VCaP (cell line): ENCODE measurements at regions not wholly inside any gene's neighbourhood (a gene's known extent, or its start where the extent isn't known, plus 50 kb on each side); places are given as distances from the start of the nearest gene placed in this dataset.

Source experiments
- H3K27ac ChIP-seq: fragments of 450-650 bp; 2 replicates; pipeline ENCODE4 v1.5.1; 2017
- CTCF ChIP-seq: fragments of 450-650 bp; conservative IDR thresholded peaks from 2 replicates; pipeline ENCODE4 v1.5.1; 2017; ENCODE audit warnings: mild to moderate bottlenecking, moderate library complexity

- no peak overlapping the region for H3K27ac ChIP-seq
- TF ChIP-seq CTCF: no peak
These were observed 457.7 kb upstream of the THRB start for GRCh38 chr3:24952388-24952787.

- H3K27ac ChIP-seq: no peak overlapping the region
- TF ChIP-seq CTCF: no peak
These were observed 458.6 kb upstream of the THRB start for GRCh38 chr3:24953060-24953771.

DNA sequence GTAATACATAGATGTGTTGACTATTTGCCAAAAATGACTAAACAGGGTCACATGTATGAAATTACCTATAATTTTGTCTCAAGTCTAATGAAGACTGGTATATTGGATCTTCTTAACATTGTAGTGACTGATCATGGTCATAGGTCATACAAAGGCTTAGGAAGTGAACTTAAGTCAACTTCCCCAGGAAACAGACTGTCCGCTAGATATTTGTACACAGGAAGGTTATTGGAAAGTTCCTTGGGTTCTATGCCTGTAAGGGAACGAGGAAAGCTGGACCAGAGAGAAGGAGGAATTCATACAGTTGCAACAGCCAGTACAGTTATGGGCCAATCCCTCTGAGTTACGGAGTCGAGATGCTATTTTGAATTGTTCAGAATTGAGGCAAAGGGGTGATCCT, 462.0 kb upstream of the THRB start:
- no peak overlapping the region for H3K27ac ChIP-seq
- TF ChIP-seq CTCF: no peak

- no peak overlapping the region for H3K27ac ChIP-seq
- TF ChIP-seq CTCF: no peak
These were observed 463.6 kb upstream of the THRB start for GRCh38 chr3:24958271-24958670.

DNA sequence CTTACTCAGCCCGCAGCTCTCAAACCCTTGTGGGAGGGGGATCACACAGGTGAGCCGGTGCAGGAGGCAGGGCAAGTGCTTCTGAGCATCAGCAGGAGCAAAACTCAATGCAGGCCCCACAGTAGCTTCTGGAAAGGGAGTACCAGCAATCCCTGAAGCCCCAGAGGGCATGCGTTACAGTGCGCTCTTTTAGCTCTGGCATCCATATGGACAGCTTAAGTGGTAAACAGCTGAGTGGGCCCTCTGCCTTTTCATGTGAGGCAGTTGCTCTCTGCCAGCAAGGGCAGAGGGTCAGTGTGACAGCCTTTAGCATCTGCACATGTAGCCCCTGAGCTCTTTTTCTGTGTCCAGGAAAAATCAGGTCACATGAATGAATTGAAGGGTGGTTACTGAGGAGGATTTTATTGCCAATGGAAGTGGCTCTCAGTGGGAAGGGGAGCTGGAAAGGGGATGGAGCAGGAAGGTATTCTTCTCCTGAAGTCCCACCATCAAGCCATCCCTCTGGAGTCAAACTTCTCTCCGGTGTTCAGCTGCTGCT, 464.3 kb upstream of the THRB start:
- no peak for TF ChIP-seq CTCF
- H3K27ac ChIP-seq: no peak overlapping the region

DNA sequence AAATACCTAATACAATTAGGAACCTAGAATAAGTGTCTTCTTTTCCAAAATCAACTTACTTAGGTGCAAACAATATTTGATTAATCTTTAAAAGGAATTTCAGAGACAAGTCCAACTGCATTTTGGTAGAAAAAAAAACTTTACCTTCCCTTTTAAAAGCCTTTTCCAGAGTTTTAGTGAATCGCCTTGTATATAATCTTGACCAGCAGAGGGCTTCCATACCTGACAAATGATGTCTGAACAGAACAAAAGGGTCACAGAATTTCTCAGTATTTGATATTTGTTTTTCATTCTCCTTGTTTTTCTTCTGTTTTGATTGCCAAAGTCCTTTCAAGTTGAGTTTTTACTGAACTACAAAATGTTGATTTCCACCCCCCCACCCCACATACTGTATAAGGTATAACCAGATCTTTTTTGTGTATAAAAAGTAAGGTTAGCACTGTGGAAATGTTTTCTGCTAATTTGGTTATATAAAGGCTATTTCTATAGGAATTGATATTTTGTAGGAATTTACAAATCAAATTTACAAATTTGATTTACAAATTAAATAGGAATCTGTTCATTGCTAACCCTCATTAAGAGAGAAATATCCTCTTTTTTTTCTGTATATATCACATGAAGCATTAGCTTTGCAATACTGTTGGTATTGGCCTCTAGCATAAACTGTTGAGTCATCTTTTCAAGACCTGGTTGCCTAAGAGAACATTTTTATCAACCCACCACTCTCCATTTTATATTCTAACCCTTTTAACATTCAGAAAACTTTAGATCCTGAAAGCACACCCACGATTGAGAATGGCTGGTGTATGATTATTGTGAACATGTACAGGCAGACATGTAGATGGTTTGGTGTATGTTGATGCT, 464.1 kb upstream of the RARB start:
- H3K27ac ChIP-seq: no peak overlapping the region
- TF ChIP-seq CTCF: peak; percentile 85

DNA sequence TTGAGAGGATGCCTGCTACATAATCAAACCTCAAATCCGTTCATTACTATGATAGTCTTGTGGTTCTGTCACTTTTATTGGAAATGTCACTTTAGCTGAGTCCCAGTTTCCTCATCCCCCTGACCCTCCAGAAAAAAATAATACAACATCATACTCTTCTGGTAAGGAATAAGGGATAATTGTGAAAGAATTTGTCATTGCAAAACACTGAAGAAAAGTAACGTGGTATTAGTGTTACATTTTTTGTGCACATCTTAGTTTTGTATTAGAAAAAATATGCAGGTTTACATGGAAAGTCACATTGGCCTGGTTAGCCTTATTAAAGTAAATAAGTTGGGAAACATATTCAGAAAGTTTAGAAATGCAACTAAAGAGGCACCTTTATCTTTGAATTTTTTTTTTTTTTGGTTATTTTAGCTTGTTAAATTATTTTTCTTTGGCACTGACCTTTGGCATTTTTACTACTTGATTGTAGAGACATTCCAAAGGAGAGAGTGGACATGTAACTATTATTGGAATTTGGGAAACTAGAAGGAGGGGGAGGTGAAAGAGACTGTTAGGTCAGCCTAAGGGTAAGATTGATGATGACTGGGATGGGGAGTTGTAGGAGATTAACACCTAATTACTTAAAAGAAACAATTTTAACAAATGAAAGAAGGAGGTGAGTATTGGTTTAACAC, 462.2 kb upstream of the RARB start:
- H3K27ac ChIP-seq: no peak overlapping the region
- TF ChIP-seq CTCF: no peak
